HFFc6 (cell line): ENCODE measurements at regions not wholly inside any gene's neighbourhood (a gene's known extent, or its start where the extent isn't known, plus 50 kb on each side); places are given as distances from the start of the nearest gene placed in this dataset.
A peak's percentile ranks its signal among the peaks of the same experiment; 100 is the strongest.

Experiments used
- DNase-seq: peaks from one replicate; pipeline ENCODE4 v3.0.0-alpha.2; 2018
- H3K27ac Mint-ChIP-seq: 2 replicates; pipeline ENCODE4 v1.8.0; 2020; ENCODE audit warnings: mild to moderate bottlenecking, mixed read lengths
- H3K27me3 Mint-ChIP-seq: 2 replicates; pipeline ENCODE4 v1.8.0; 2021; ENCODE audit warnings: mild to moderate bottlenecking, moderate library complexity, mixed read lengths; ENCODE audit not compliant: insufficient read depth
- H3K36me3 Mint-ChIP-seq: 2 replicates; pipeline ENCODE4 v1.8.0; 2021; ENCODE audit warnings: low read depth, mixed read lengths
- H3K4me1 Mint-ChIP-seq: 2 replicates; pipeline ENCODE4 v1.8.0; 2020; ENCODE audit warnings: low read depth, mixed read lengths
- H3K4me3 Mint-ChIP-seq: 2 replicates; pipeline ENCODE4 v1.8.0; 2020; ENCODE audit warnings: mild to moderate bottlenecking, moderate library complexity, mixed read lengths
- H3K9me3 Mint-ChIP-seq: 2 replicates; pipeline ENCODE4 v1.8.0; 2020; ENCODE audit warnings: mild to moderate bottlenecking, mixed read lengths
- TF ChIP-seq, protein P1 (sequence below): fragments of 200-600 bp; sonication (generic); IDR thresholded peaks from 2 replicates; pipeline ENCODE4 v1.5.0; 2021; ENCODE audit warnings: antibody characterized with exemption, mild to moderate bottlenecking

DNA sequence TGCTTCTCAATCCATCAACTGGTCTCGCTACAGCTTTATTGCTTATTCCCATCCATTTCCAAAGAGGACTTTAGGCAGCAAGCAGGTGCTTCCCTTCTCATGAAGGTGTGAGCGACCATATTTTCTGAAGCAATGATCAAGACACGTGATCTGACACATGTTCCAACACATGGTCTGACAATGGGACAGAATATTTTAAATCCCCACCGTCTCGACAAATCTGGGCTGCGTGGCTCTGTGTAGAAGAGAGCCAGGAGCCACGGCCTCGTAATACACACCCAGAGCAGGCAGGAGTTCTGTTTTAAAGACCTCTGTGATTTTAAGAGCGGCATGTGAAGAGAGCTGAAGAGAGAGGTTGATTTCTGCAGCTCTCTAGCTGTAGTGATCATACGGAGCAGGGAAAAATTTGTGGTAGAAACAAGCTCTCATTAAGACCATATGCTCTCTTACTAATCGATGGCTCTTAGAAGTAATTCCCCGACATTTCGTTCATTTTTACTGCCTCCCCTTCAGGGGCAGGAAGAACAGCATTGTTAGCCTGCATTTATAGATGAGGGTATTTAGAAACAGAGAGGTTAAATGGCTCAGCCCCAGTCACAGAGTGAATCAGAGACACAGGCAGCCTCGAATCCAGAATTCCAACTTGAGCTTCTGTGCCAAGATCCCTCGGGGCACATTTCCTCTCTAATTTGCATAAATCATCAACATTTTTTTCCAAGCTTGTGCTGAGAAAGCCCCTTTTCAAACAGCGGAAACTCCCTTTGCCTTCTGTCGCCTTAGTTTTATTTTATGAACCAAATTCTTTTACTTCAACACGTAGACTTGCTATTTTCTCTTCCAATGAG, 91.0 kb upstream of the BCOR start:
- H3K4me1 Mint-ChIP-seq, result peaks cover 19% of the 10 kb centered on the region
- peak; percentile 63 for DNase-seq

DNA sequence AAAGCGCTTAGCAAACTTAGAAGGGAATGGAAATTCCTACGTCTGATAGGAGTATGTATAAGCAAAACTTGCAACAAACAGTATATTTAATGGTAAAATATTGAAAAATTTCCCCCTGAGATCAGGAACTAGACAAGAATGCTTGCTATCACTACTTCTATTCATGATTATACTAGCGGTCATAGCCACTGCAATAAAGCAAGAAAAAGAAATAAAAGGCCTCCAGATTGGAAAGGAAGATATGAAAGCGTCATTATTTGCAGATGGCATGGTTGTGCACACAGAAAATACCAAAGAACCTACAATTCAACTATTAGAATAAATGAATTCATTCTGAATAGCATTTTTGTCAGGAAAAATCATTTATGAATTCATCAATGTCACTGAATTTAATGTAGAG, 87.2 kb upstream of the BCOR start:
- Mint-ChIP-seq H3K4me1 (peaks cover 19% of the 10 kb centered on the region), H3K27ac (no peak overlapping the region), H3K9me3 (peaks cover 11% of the 10 kb centered on the region; the same call in 1 of the 2 replicates), H3K4me3 (no peak overlapping the region), H3K36me3 (peaks cover 4% of the 10 kb centered on the region; the same call in 1 of the 2 replicates), H3K27me3 (peaks cover 4% of the 10 kb centered on the region)
- no peak for DNase-seq
- TF ChIP-seq, protein P1, sequence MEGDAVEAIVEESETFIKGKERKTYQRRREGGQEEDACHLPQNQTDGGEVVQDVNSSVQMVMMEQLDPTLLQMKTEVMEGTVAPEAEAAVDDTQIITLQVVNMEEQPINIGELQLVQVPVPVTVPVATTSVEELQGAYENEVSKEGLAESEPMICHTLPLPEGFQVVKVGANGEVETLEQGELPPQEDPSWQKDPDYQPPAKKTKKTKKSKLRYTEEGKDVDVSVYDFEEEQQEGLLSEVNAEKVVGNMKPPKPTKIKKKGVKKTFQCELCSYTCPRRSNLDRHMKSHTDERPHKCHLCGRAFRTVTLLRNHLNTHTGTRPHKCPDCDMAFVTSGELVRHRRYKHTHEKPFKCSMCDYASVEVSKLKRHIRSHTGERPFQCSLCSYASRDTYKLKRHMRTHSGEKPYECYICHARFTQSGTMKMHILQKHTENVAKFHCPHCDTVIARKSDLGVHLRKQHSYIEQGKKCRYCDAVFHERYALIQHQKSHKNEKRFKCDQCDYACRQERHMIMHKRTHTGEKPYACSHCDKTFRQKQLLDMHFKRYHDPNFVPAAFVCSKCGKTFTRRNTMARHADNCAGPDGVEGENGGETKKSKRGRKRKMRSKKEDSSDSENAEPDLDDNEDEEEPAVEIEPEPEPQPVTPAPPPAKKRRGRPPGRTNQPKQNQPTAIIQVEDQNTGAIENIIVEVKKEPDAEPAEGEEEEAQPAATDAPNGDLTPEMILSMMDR, result no peak

More for the DNA sequence above, 91.0 kb upstream of the BCOR start:
- peaks cover 4% of the 10 kb centered on the region; the same call in 1 of the 2 replicates for H3K36me3 Mint-ChIP-seq
- H3K27me3 Mint-ChIP-seq, result no peaks in the 10 kb centered on the region; the same call in 1 of the 2 replicates
- peak overlapping the region; percentile 82 for H3K27ac Mint-ChIP-seq
- TF ChIP-seq, protein P1, result no peak
- H3K4me3 Mint-ChIP-seq, result peak overlapping the region; percentile 78
- peaks cover 11% of the 10 kb centered on the region; the same call in 1 of the 2 replicates for H3K9me3 Mint-ChIP-seq

DNA sequence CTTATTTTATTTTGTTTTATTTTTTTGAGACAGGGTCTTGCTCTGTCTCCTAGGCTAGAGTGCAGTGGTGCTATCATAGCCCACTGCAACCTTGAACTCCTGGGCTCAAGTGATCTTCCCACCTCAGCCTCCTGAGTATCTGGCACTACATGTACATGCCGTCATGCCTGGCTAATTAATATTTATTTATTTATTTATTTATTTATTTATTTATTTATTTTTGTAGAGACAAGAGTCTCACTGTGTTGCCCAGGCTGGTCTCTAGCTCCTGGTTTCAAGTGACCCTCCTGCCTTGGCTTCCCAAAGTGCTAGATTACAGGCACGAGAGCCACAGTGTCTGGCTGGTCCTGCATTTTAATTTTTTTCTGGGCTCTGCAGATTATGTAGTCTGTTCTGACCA, 84.9 kb upstream of the BCOR start:
- H3K9me3 Mint-ChIP-seq, result peaks cover 11% of the 10 kb centered on the region; the same call in 1 of the 2 replicates
- no peaks in the 10 kb centered on the region for H3K4me1 Mint-ChIP-seq
- H3K4me3 Mint-ChIP-seq, result no peak overlapping the region
- H3K27ac Mint-ChIP-seq, result no peak overlapping the region
- TF ChIP-seq, protein P1, result no peak
- peaks cover 5% of the 10 kb centered on the region; the same call in 1 of the 2 replicates for H3K27me3 Mint-ChIP-seq
- peaks cover 4% of the 10 kb centered on the region; the same call in 1 of the 2 replicates for H3K36me3 Mint-ChIP-seq
- DNase-seq, result no peak

DNA sequence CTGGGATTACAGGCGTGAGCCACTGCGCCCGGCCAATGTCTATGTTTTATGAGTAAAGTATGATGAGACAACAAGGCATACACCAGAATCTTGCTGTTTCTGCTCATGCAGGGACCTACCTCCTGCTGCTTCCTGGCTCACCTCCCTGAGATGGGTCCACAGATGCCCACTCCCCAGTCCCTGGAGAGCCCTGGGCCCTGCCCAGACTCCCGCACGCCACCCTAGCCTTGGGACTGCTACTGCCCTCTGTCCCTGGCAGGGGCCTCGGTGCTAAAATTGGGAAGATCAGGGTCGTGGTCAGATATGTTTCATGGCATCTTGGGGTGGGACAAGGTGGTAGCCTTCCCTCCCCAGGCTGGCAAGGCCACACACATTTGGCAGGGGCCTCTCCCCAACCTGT, 84.3 kb upstream of the BCOR start:
- H3K4me3 Mint-ChIP-seq, result no peak overlapping the region
- H3K36me3 Mint-ChIP-seq, result peaks cover 4% of the 10 kb centered on the region; the same call in 1 of the 2 replicates
- TF ChIP-seq, protein P1, result no peak
- no peak overlapping the region for H3K27ac Mint-ChIP-seq
- H3K4me1 Mint-ChIP-seq, result peaks cover 4% of the 10 kb centered on the region
- H3K9me3 Mint-ChIP-seq, result peaks cover 11% of the 10 kb centered on the region; the same call in 1 of the 2 replicates
- DNase-seq, result no peak
- H3K27me3 Mint-ChIP-seq, result peaks cover 5% of the 10 kb centered on the region; the same call in 1 of the 2 replicates

DNA sequence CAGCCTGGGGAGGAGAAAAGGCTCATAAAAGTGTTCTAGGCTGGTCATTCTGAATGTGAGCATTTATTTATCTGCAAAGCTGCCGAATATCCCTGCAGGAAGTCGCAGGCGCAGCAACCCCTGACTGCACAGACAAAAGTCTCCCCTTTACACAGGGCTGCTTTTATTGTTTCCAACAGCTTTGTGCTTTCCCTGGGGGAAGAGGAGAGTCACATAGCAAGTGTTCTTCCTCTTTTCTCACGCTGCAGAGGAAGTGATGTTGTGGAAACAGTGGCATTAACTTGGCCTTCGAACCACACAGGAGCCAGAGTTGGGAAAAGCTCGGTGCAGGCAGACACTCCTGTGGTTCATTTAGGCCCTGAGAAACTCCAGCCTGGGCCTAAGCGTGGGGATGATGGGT, 81.5 kb upstream of the BCOR start:
- Mint-ChIP-seq H3K4me1 (peaks cover 13% of the 10 kb centered on the region), H3K4me3 (no peak overlapping the region), H3K27ac (no peak overlapping the region), H3K36me3 (no peaks in the 10 kb centered on the region), H3K27me3 (peaks cover 5% of the 10 kb centered on the region; the same call in 1 of the 2 replicates), H3K9me3 (no peaks in the 10 kb centered on the region)
- TF ChIP-seq, protein P1, result no peak
- no peak for DNase-seq
